ENCODE measurements at regions not wholly inside any gene's neighbourhood (a gene's known extent, or its start where the extent isn't known, plus 50 kb on each side); places are given as distances from the start of the nearest gene placed in this dataset.

- TF ChIP-seq ZNF366 (tag by site-specific recombination; conservative IDR thresholded peaks at IDR 0.05) = no peak
- TF ChIP-seq ZNF654 (tag by site-specific recombination; IDR thresholded peaks at IDR 0.05; ENCODE audit: low read depth) = no peak
- no peak for TF ChIP-seq ZNF26 (tag by site-specific recombination; IDR thresholded peaks at IDR 0.05)
- TF ChIP-seq BCL11B (tag by site-specific recombination; IDR thresholded peaks at IDR 0.05; ENCODE audit: low read depth) = no peak
- H3K27ac ChIP-seq (ENCODE audit: extremely low read depth, low read depth, low read length) = no peak overlapping the region
- POLR2A ChIA-PET = no interaction called here
- no peaks in the 10 kb centered on the region for H3K4me1 ChIP-seq (ENCODE audit: control insufficient read depth, insufficient read depth, low read length)
- CTCF ChIA-PET = no interaction called here
- no peak overlapping the region for H3K4me3 ChIP-seq (ENCODE audit: low read depth, low read length)
- H3K36me3 ChIP-seq (ENCODE audit: control insufficient read depth in 2 of 2, insufficient read depth in 1 of 2, low read length in 2 of 2) = no peaks in the 10 kb centered on the region
- no peaks in the 10 kb centered on the region for H3K9me3 ChIP-seq (ENCODE audit: control insufficient read depth, insufficient read depth, low read depth, low read length)
Measured at GRCh38 chr12:84375449-84376170, 537.0 kb downstream of the SLC6A15 start.

DNA sequence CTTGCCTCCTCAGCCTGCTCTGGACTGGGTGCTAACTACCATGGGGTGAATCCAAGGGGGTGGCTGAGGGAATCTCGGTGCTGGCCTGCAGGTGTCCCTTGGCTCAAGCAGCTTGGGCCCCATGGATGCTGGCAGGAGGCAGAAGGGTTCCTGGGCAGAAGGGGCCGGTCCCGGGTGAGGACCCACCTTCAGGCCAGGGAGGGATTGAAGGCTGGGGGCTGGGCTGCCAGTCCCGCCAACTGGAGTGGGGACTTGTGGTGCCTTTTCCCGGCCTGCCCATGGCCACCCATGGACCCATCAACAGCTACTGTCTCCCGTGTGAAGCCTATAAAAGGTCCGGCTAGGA, 550.1 kb downstream of the SLC6A15 start:
- ChIA-PET CTCF (no interaction called here), POLR2A (no interaction called here)
- Histone ChIP-seq H3K36me3 (ENCODE audit: control insufficient read depth in 2 of 2, insufficient read depth in 1 of 2, low read length in 2 of 2) (no peaks in the 10 kb centered on the region), H3K9me3 (ENCODE audit: control insufficient read depth, insufficient read depth, low read depth, low read length) (no peaks in the 10 kb centered on the region), H3K27ac (ENCODE audit: extremely low read depth, low read depth, low read length) (no peak overlapping the region), H3K4me3 (ENCODE audit: low read depth, low read length) (no peak overlapping the region), H3K4me1 (ENCODE audit: control insufficient read depth, insufficient read depth, low read length) (no peaks in the 10 kb centered on the region)
- TF ChIP-seq ZNF398 (tag by site-specific recombination; IDR thresholded peaks at IDR 0.05) (no peak), ZNF610 (tag by site-specific recombination; IDR thresholded peaks at IDR 0.05; ENCODE audit: borderline replicate concordance) (no peak), ZNF561 (tag by site-specific recombination; IDR thresholded peaks at IDR 0.05; ENCODE audit: borderline replicate concordance) (no peak), ZNF791 (tag by site-specific recombination; IDR thresholded peaks at IDR 0.05) (no peak), ZNF341 (tag by site-specific recombination; IDR thresholded peaks at IDR 0.05; ENCODE audit: low read depth) (no peak), ATF2 (tag by site-specific recombination; IDR thresholded peaks at IDR 0.05; ENCODE audit: low read depth) (no peak), ZNF624 (tag by site-specific recombination; IDR thresholded peaks at IDR 0.05) (no peak)

GRCh38 chr12:84361651-84362551, 550.7 kb downstream of the SLC6A15 start:
- Histone ChIP-seq H3K4me3 (ENCODE audit: low read depth, low read length) (no peak overlapping the region), H3K36me3 (ENCODE audit: control insufficient read depth in 2 of 2, insufficient read depth in 1 of 2, low read length in 2 of 2) (no peaks in the 10 kb centered on the region), H3K27ac (ENCODE audit: extremely low read depth, low read depth, low read length) (no peak overlapping the region), H3K9me3 (ENCODE audit: control insufficient read depth, insufficient read depth, low read depth, low read length) (no peaks in the 10 kb centered on the region), H3K4me1 (ENCODE audit: control insufficient read depth, insufficient read depth, low read length) (no peaks in the 10 kb centered on the region)
- ChIA-PET POLR2A (no interaction called here), CTCF (no interaction called here)
- no peak for TF ChIP-seq REST (tag by site-specific recombination; IDR thresholded peaks at IDR 0.05)
- no peak for TF ChIP-seq ZNF555 (tag by site-specific recombination; conservative IDR thresholded peaks at IDR 0.05)
- TF ChIP-seq PRDM1 (tag by site-specific recombination; IDR thresholded peaks at IDR 0.05) = no peak
- TF ChIP-seq ZNF324 (tag by site-specific recombination; IDR thresholded peaks at IDR 0.05) = no peak
- no peak for TF ChIP-seq ZNF202 (tag by site-specific recombination; IDR thresholded peaks at IDR 0.05; ENCODE audit: borderline replicate concordance)
- TF ChIP-seq, protein P1, sequence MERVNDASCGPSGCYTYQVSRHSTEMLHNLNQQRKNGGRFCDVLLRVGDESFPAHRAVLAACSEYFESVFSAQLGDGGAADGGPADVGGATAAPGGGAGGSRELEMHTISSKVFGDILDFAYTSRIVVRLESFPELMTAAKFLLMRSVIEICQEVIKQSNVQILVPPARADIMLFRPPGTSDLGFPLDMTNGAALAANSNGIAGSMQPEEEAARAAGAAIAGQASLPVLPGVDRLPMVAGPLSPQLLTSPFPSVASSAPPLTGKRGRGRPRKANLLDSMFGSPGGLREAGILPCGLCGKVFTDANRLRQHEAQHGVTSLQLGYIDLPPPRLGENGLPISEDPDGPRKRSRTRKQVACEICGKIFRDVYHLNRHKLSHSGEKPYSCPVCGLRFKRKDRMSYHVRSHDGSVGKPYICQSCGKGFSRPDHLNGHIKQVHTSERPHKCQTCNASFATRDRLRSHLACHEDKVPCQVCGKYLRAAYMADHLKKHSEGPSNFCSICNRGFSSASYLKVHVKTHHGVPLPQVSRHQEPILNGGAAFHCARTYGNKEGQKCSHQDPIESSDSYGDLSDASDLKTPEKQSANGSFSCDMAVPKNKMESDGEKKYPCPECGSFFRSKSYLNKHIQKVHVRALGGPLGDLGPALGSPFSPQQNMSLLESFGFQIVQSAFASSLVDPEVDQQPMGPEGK (tag by site-specific recombination; IDR thresholded peaks at IDR 0.05) = no peak
